SK-N-SH treated with all-trans-retinoic acid at 6 μM for 48 hours (cell line): ENCODE measurements at regions not wholly inside any gene's neighbourhood (a gene's known extent, or its start where the extent isn't known, plus 50 kb on each side); places are given as distances from the start of the nearest gene placed in this dataset.

Experiments
- ATAC-seq: fragments of 200-7000 bp; cut with Tn5 transposase; 3 replicates; pipeline ENCODE4 v1.9.1; 2020; ENCODE audit warnings: mild to moderate bottlenecking, moderate library complexity
- ARNTL ChIP-seq: fragments of 450-650 bp; formaldehyde crosslinking; IDR thresholded peaks from 2 replicates; pipeline ENCODE4 v1.5.0; 2020; ENCODE audit warnings: low read depth, mild to moderate bottlenecking, moderate library complexity, borderline replicate concordance
- BACH2 ChIP-seq: fragments of 250-450 bp; sonication (Bioruptor Pico); IDR thresholded peaks from 2 replicates; pipeline ENCODE4 v1.9.0; 2021; ENCODE audit warnings: mild to moderate bottlenecking, borderline replicate concordance
- CSDC2 ChIP-seq: fragments of 250-450 bp; sonication (Bioruptor Pico); IDR thresholded peaks from 2 replicates; pipeline ENCODE4 v1.5.0; 2020; ENCODE audit warnings: mild to moderate bottlenecking, moderate library complexity
- CSRNP3 ChIP-seq: fragments of 250-450 bp; sonication (Bioruptor Pico); IDR thresholded peaks from 2 replicates; pipeline ENCODE4 v1.5.1; 2021; ENCODE audit warnings: mild to moderate bottlenecking, moderate library complexity
- ESRRG ChIP-seq: fragments of 250-450 bp; sonication (Bioruptor Pico); IDR thresholded peaks from 2 replicates; pipeline ENCODE4 v1.6.1; 2021; ENCODE audit warnings: mild to moderate bottlenecking
- GLIS3 ChIP-seq: fragments of 250-450 bp; sonication (Bioruptor Pico); IDR thresholded peaks from 2 replicates; pipeline ENCODE4 v1.5.0; 2020; ENCODE audit warnings: mild to moderate bottlenecking, moderate library complexity
- ISL1 ChIP-seq: fragments of 250-450 bp; sonication (Bioruptor Pico); IDR thresholded peaks from 2 replicates; pipeline ENCODE4 v2.1.2; 2022; ENCODE audit warnings: mild to moderate bottlenecking, moderate library complexity
- POU6F1 ChIP-seq: fragments of 250-450 bp; sonication (Bioruptor Pico); IDR thresholded peaks from 2 replicates; pipeline ENCODE4 v1.8.0; 2021; ENCODE audit warnings: low read depth, mild to moderate bottlenecking, moderate library complexity, borderline replicate concordance
- PPARA ChIP-seq: fragments of 250-450 bp; sonication (Bioruptor Pico); IDR thresholded peaks from 2 replicates; pipeline ENCODE4 v1.5.0; 2020; ENCODE audit warnings: mild to moderate bottlenecking, borderline replicate concordance
- RARB ChIP-seq: fragments of 250-450 bp; sonication (Bioruptor Pico); IDR thresholded peaks from 2 replicates; pipeline ENCODE4 v1.8.0; 2021; ENCODE audit warnings: mild to moderate bottlenecking, moderate library complexity
- SNAI2 ChIP-seq: fragments of 250-450 bp; sonication (Bioruptor Pico); IDR thresholded peaks from 2 replicates; pipeline ENCODE4 v1.5.0; 2020; ENCODE audit warnings: mild to moderate bottlenecking, moderate library complexity
- TCF4 ChIP-seq: fragments of 250-450 bp; sonication (Bioruptor Pico); IDR thresholded peaks from 2 replicates; pipeline ENCODE4 v1.8.0; 2021; ENCODE audit warnings: mild to moderate bottlenecking, moderate library complexity, borderline replicate concordance
- TOX ChIP-seq: fragments of 250-450 bp; sonication (Bioruptor Pico); IDR thresholded peaks from 2 replicates; pipeline ENCODE4 v1.8.0; 2021; ENCODE audit warnings: mild to moderate bottlenecking, moderate library complexity, borderline replicate concordance
- ZC3H10 ChIP-seq: fragments of 250-450 bp; sonication (Bioruptor Pico); IDR thresholded peaks from 2 replicates; pipeline ENCODE4 v1.5.1; 2021; ENCODE audit warnings: mild to moderate bottlenecking, moderate library complexity
- ZFP3 ChIP-seq: fragments of 250-450 bp; sonication (Bioruptor Pico); IDR thresholded peaks from 2 replicates; pipeline ENCODE4 v1.5.0; 2020; ENCODE audit warnings: mild to moderate bottlenecking, moderate library complexity
- ZFP30 ChIP-seq: fragments of 450-650 bp; formaldehyde crosslinking; IDR thresholded peaks from 2 replicates; pipeline ENCODE4 v1.5.0; 2022; ENCODE audit warnings: mild to moderate bottlenecking, moderate library complexity
- ZNF565 ChIP-seq: fragments of 450-650 bp; formaldehyde crosslinking; conservative IDR thresholded peaks from 2 replicates; pipeline ENCODE4 v1.5.0; 2020; ENCODE audit warnings: low read depth, mild to moderate bottlenecking, moderate library complexity
- ZNF70 ChIP-seq: fragments of 450-650 bp; formaldehyde crosslinking; IDR thresholded peaks from 2 replicates; pipeline ENCODE4 v1.5.0; 2020; ENCODE audit warnings: mild to moderate bottlenecking, moderate library complexity
- ZNF8 ChIP-seq: fragments of 450-650 bp; formaldehyde crosslinking; IDR thresholded peaks from 2 replicates; pipeline ENCODE4 v1.5.0; 2020; ENCODE audit warnings: mild to moderate bottlenecking, moderate library complexity
- TF ChIP-seq, protein P1 (sequence below): fragments of 250-450 bp; sonication (Bioruptor Pico); IDR thresholded peaks from 2 replicates; pipeline ENCODE4 v1.5.1; 2020; ENCODE audit warnings: low read depth, mild to moderate bottlenecking, moderate library complexity
- TF ChIP-seq, protein P2 (sequence below): fragments of 250-450 bp; sonication (Bioruptor Pico); IDR thresholded peaks from 2 replicates; pipeline ENCODE4 v1.5.0; 2020; ENCODE audit warnings: mild to moderate bottlenecking, moderate library complexity
- TF ChIP-seq, protein P3 (sequence below): fragments of 250-450 bp; sonication (Bioruptor Pico); IDR thresholded peaks from 2 replicates; pipeline ENCODE4 v1.8.0; 2020; ENCODE audit warnings: mild to moderate bottlenecking, moderate library complexity, borderline replicate concordance

DNA sequence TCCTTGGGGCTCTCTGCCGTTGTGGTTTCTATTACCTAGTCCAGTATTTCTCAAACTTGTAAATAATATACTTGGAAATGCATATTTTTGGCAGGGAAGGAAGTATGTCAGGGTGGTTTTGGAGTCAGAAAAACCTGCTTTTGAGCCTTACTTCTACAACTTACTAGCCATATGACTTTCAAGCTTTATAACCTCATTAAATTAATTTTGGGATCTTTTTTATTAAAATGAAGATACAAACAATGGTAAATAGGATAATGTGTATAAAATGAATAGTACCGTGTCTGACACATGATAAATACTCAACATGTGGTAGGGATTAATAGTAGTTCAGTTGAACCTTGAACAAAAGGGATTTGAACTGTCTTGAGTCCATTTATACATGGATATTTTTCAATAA lies 406.3 kb downstream of the ATP23 start:
- ATAC-seq, result no peak
- TF ChIP-seq ZC3H10 (CRISPR knock-in tag), result no peak
- no peak for TF ChIP-seq ZFP3 (CRISPR knock-in tag)
- TF ChIP-seq, protein P1, sequence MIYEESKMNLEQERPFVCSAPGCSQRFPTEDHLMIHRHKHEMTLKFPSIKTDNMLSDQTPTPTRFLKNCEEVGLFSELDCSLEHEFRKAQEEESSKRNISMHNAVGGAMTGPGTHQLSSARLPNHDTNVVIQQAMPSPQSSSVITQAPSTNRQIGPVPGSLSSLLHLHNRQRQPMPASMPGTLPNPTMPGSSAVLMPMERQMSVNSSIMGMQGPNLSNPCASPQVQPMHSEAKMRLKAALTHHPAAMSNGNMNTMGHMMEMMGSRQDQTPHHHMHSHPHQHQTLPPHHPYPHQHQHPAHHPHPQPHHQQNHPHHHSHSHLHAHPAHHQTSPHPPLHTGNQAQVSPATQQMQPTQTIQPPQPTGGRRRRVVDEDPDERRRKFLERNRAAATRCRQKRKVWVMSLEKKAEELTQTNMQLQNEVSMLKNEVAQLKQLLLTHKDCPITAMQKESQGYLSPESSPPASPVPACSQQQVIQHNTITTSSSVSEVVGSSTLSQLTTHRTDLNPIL, result no peak
- TF ChIP-seq ESRRG (CRISPR knock-in tag), result no peak
- no peak for TF ChIP-seq RARB (CRISPR knock-in tag)
- TF ChIP-seq, protein P2, sequence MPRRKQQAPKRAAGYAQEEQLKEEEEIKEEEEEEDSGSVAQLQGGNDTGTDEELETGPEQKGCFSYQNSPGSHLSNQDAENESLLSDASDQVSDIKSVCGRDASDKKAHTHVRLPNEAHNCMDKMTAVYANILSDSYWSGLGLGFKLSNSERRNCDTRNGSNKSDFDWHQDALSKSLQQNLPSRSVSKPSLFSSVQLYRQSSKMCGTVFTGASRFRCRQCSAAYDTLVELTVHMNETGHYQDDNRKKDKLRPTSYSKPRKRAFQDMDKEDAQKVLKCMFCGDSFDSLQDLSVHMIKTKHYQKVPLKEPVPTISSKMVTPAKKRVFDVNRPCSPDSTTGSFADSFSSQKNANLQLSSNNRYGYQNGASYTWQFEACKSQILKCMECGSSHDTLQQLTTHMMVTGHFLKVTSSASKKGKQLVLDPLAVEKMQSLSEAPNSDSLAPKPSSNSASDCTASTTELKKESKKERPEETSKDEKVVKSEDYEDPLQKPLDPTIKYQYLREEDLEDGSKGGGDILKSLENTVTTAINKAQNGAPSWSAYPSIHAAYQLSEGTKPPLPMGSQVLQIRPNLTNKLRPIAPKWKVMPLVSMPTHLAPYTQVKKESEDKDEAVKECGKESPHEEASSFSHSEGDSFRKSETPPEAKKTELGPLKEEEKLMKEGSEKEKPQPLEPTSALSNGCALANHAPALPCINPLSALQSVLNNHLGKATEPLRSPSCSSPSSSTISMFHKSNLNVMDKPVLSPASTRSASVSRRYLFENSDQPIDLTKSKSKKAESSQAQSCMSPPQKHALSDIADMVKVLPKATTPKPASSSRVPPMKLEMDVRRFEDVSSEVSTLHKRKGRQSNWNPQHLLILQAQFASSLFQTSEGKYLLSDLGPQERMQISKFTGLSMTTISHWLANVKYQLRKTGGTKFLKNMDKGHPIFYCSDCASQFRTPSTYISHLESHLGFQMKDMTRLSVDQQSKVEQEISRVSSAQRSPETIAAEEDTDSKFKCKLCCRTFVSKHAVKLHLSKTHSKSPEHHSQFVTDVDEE, result no peak
- TF ChIP-seq TCF4 (CRISPR knock-in tag), result no peak
- TF ChIP-seq TOX, result no peak
- TF ChIP-seq, protein P3, sequence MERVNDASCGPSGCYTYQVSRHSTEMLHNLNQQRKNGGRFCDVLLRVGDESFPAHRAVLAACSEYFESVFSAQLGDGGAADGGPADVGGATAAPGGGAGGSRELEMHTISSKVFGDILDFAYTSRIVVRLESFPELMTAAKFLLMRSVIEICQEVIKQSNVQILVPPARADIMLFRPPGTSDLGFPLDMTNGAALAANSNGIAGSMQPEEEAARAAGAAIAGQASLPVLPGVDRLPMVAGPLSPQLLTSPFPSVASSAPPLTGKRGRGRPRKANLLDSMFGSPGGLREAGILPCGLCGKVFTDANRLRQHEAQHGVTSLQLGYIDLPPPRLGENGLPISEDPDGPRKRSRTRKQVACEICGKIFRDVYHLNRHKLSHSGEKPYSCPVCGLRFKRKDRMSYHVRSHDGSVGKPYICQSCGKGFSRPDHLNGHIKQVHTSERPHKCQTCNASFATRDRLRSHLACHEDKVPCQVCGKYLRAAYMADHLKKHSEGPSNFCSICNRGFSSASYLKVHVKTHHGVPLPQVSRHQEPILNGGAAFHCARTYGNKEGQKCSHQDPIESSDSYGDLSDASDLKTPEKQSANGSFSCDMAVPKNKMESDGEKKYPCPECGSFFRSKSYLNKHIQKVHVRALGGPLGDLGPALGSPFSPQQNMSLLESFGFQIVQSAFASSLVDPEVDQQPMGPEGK, result no peak
- no peak for TF ChIP-seq CSRNP3
- TF ChIP-seq ZNF8 (CRISPR knock-in tag), result no peak
- no peak for TF ChIP-seq SNAI2 (CRISPR knock-in tag)
- no peak for TF ChIP-seq ZNF565 (CRISPR knock-in tag)
- TF ChIP-seq ARNTL, result no peak
- TF ChIP-seq GLIS3 (CRISPR knock-in tag), result no peak
- TF ChIP-seq ZNF70 (CRISPR knock-in tag), result no peak
- TF ChIP-seq CSDC2, result no peak
- TF ChIP-seq BACH2 (CRISPR knock-in tag), result no peak
- TF ChIP-seq POU6F1 (CRISPR knock-in tag), result no peak
- no peak for TF ChIP-seq ZFP30

GRCh38 chr12:58349161-58349560 lies 407.8 kb downstream of the ATP23 start:
- no peak for TF ChIP-seq RARB (CRISPR knock-in tag)
- no peak for TF ChIP-seq TCF4 (CRISPR knock-in tag)
- no peak for TF ChIP-seq GLIS3 (CRISPR knock-in tag)
- TF ChIP-seq PPARA, result no peak
- TF ChIP-seq ISL1, result no peak
- no peak for TF ChIP-seq BACH2 (CRISPR knock-in tag)
- TF ChIP-seq ZFP30, result no peak
- no peak for TF ChIP-seq SNAI2 (CRISPR knock-in tag)
- no peak for TF ChIP-seq CSDC2
- TF ChIP-seq TOX, result no peak
- TF ChIP-seq ARNTL, result no peak
- no peak for TF ChIP-seq CSRNP3
- no peak for ATAC-seq
